Left colon (tissue), 2 donors: ENCODE measurements at regions not wholly inside any gene's neighbourhood (a gene's known extent, or its start where the extent isn't known, plus 50 kb on each side); places are given as distances from the start of the nearest gene placed in this dataset.
"Not testable (repeated sequence)": the region's sequence is repeated elsewhere in the genome, so short reads cannot be mapped to it uniquely, and the experiment has no call there.

Experiments
- ATAC-seq: fragments of 200-7000 bp; cut with Tn5 transposase; one replicate; pipeline ENCODE4 v1.9.1; 2020; ENCODE audit warnings: mild to moderate bottlenecking, moderate library complexity
- DNase-seq, 2 donors: peaks; one replicate each; pipeline ENCODE4 v3.0.0-alpha.2; 2020
- intact Hi-C, 2 donors: fragments of 100-400 bp; cut with DNase I in 1 of 2; cut with micrococcal nuclease in 1 of 2; formaldehyde crosslinking; loops; one replicate each; pipeline versions ENCODE4 v1.11.2 to v1.14.0; 2022; cut with DNase I, micrococcal nuclease
- donor health status: DM: no; HTN: no; CAD: no.
- donor health status: DM: yes; HTN: yes; CAD: no.

DNA sequence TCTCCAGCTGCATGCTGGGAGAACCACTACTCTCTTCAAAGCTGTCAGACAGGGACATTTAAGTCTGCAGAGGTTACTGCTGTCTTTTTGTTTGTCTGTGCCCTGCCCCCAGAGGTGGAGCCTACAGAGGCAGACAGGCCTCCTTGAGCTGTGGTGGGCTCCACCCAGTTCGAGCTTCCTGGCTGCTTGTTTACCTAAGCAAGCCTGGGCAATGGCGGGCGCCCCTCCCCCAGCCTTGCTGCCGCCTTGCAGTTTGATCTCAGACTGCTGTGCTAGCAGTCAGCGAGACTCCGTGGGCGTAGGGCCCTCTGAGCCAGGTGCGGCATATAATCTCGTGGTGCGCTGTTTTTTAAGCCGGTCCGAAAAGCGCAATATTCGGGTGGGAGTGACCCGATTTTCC lies 215.0 kb downstream of the STIM2 start:
- intact Hi-C loops, ATAC-seq, DNase-seq: not testable (repeated sequence)

DNA sequence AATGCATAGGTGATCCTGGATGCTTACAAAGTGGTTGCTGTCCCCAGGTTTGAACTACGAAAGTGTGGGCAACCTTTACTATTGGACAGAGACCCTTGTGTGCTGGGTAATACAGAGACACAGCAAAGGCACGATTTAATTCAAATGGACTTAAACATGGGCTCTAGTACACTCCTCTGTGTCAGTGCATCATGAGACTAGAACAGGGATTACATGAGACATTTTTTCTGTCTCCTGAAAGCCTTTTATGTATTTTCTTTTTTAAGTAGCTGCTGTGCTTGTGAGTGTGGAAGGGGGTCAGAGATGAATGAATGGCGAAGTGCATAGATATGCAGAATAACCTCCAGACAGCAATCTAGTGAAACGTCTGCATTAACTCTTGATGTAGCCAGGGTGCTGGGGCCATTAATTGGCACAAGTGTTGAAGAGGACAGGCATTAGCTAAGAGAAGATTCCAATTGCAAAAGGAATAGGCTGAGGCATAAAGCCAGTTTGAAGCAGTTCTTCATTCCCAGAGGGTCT lies 218.4 kb downstream of the STIM2 start:
- DNase-seq: no peak
- intact Hi-C loops: no loop called here
- no peak for ATAC-seq

DNA sequence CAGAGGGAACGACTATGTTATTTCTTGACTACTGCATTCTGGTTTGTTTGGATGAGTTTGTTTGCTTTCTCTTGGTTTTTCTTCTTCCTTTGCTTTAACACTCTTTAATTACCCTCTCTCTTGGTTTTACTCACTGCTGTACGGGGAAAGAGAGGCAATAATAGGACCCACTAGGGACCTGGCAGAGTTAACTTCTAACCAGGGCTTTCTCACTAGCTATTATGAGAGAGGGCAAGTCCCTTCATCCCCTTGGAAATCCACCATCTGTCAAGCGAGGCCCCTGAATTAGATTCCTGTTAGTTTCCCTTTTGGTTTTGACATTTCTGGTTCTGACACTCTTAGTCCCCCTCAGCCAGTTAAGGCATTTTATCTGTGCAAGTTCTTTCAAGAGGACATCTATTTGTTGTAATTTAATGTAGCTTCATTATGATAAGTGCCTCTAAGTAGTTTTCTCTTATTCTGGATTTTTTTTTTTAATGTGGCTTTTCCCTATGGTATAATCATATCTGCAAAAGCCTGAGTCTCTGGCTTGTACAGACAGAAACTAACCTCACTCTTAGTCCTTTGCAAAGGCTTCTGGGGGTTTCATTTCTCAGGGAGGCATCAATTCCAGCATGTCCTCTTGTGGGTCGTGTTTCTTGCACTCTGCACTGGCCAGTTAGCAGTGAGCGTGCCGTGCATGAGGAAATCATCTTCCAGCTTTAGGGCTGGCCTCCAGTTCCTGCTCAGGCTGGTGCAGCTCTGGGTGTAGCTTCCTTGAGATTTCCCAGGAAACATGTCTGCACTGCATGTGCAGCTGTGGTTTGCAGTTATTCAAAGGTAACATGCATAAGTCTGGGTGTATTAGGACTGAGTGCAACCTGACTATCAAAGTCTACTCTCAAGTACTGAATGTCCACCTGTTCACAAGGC lies 221.3 kb downstream of the STIM2 start:
- DNase-seq (no peak), ATAC-seq (peak; percentile 66)
- intact Hi-C loops: no loop called here

DNA sequence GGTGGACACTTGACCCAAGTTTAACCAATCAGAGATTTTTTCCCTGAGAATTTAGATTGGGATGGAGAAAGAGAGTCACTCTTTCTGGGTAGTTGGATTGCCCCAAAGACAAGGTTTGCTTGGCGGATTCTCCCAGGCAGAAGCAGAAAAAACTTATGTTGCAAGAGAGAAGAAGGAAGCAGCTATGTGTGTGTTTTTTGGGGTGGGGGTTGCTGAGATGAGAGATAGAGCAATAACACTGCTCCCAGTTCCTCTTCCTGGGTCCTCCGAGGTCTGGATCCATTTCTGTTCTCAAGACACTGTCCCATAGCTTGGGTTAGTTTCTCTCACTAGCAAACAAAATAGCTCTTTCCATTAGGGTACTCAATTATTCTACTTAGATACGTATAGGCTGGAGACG lies 222.1 kb downstream of the STIM2 start:
- ATAC-seq (no peak), DNase-seq (no peak)
- intact Hi-C loops: no loop called here

DNA sequence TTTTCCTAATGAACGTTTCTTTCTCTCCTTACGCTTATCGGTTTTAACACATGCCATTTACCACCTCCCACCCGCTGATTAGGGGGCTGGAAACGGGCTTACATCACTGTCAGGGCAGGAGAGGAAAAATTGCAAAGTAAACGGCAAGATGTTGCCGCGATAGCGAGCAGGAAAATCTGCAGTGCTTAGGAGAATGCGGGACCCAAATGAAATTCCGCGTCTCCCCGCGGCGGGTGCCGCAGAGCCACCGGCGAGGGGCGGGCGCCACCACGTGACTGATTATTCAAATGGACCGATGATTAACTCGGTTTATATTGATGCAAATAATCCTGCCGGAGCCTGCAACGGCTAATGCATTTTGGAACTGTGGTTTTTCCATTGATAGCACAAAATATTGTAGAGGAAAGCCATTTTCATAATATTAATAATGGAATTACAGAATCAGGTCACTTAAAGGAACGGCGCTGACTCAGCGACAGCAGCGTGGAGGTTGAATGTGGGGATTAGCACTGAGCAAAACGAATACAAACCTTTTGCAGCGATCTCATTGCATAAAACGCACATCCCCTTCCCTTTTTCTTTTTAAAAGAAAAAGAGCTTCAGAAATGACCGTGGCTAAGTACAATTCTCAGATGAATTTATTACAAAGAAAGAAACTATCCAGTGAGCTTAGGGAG lies 224.2 kb downstream of the STIM2 start:
- no peak for ATAC-seq
- intact Hi-C loops: no loop called here

DNA sequence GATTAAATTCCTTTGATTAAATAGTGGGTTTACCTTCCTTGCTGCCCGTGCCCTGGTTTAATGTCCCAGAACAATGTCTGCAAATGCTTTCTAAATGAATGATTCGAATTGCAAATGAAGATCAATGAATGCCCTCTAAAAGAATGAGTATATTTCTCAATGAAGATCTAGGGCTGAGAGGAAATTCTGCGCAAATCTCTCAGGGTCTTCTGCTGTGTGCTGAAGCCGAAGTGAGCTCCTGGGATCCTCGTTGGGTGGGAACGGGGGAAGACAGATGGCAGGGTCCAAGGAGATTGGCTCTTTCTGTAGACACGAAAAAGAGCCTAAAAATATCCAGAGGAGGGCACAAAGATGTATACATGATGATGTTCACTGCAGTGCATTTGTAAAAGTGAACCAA lies 224.8 kb downstream of the STIM2 start:
- ATAC-seq (no peak), DNase-seq (no peak)
- intact Hi-C loops: no loop called here

More for the DNA sequence above, 224.2 kb downstream of the STIM2 start:
- peak in 1 of 2 donors; percentile 28 for DNase-seq

DNA sequence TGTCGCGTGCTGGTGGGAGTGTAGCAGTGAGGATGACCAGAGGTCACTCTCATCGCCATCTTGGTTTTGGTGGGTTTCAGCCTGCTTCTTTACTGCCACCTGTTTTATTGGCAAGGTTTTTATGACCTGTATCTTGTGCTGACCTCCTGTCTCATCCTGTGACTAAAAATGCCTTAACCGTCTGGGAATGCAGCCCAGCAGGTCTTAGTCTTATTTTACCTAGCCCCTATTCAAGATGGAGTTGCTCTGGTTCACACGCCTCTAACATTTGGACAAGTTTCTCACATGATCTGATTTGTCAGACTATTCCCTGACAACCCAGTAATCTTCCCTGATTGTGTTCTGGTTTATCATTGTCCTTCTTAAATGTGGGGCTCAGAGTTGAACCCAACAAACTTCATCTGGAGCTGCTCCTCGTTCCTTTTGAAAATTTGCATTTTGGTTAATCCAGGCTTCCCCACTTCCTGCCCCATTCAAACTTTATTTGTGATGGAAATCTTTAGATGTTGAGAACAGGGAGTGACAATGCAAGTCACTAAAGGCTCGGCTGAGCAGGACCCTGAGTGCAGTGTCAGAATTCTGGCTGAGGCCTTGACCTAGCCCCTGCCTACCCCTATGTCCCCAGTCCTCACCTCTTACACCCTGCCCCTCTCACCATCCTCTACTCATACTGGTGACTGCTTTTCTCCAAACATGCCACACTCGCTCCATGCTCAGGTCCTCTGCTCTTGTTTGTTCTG lies 226.8 kb downstream of the STIM2 start:
- DNase-seq (no peak), ATAC-seq (no peak)
- intact Hi-C loops: no loop called here

DNA sequence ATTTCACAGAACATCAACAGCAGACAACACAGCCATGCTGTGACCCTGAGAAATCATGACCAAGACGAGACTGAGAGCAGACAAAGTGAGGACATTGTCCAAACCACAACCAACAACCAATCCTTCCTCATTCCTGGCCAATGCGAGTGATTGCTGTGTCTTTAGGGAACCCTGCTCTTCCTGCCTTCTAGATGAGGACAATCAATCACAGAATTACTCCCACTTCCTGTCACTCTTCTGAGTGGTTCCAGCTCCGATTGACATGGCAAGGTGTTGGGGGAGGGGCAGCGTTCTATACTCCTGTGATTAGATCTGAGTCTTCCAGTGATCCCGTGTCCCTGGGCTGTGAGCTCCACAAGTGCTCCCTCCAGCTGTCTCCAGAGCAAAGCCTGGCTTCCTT lies 227.8 kb downstream of the STIM2 start:
- ATAC-seq (no peak), DNase-seq (no peak)
- intact Hi-C loops: no loop called here

DNA sequence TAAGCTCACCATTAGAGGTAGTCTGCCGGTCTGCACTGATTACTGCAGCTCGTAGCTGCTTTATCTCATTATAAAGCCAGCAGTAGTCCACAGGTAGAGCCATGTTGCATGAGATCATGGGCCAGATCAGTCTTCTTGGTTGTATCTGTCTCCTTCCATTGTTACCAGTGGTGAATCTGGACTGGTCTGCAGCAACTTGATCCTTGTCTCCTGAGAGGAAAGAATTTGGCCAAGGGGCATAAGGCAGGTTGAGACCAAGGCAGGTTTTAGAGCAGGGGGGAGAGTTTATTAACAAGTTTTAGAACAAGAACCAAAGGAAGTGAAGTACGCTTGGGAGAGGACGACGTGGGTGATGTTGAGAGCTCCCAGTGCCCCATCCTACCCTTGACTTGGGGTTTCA lies 228.5 kb downstream of the STIM2 start:
- intact Hi-C loops: no loop called here
- no peak for DNase-seq
- no peak for ATAC-seq

DNA sequence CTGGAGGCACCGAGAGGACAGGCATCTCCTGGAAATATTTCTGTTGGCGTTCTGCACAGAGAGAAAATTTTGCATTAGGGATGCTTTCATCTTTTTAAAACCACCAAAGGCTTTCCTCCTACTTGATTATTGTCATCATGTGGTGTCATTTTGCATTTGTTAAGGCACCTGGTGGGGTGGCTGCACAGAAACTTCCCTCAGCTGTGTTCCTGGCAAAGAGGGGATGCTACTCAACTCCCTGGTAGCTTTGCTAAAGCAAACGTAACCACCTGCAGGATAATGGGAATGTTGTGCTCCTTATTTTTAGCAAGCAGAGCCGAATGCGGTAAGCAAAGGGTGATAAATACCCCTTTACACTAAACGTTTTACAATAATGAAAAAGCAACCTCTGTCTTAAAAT lies 229.8 kb downstream of the STIM2 start:
- no peak for ATAC-seq
- intact Hi-C loops: no loop called here
- DNase-seq: no peak

DNA sequence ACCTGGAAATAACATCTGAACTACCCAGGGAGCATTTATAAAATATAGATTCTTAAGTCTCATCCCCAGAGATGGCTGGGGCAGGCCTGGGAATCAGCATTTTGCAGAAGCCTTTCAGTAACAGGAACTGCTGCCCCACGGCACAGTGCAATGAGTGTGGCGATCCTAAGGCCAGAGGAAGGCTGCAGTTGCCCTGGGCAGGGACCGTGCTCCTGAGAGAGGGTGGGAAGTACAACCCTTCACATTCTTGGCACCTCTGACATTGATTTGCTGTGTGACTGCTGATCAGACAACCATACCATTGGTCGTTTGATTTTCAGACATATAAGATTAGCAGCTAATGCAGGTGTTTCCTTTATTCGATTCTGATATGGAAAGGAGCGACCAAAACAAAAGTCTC lies 233.6 kb downstream of the STIM2 start:
- no peak for DNase-seq
- no peak for ATAC-seq
- intact Hi-C loops: no loop called here

DNA sequence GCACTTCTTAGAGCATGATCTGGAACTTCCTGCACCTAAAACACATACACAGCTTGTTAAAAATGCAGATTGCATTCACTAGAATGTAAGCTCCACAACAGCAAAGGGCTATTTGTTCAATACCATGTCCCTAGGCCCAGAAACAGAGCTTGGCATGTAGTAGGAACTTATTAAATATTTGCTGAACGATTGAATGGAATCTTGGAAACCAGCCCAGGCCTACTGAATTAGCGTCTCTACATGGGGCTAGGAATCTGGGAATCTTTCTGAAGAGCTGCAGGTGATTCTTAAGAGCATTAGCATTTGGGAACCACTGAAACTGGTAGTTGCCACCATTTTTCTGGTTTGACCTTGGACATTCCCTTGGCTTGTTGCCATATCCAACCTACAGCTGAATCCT lies 234.1 kb downstream of the STIM2 start:
- ATAC-seq: no peak
- no peak for DNase-seq
- intact Hi-C loops: no loop called here

DNA sequence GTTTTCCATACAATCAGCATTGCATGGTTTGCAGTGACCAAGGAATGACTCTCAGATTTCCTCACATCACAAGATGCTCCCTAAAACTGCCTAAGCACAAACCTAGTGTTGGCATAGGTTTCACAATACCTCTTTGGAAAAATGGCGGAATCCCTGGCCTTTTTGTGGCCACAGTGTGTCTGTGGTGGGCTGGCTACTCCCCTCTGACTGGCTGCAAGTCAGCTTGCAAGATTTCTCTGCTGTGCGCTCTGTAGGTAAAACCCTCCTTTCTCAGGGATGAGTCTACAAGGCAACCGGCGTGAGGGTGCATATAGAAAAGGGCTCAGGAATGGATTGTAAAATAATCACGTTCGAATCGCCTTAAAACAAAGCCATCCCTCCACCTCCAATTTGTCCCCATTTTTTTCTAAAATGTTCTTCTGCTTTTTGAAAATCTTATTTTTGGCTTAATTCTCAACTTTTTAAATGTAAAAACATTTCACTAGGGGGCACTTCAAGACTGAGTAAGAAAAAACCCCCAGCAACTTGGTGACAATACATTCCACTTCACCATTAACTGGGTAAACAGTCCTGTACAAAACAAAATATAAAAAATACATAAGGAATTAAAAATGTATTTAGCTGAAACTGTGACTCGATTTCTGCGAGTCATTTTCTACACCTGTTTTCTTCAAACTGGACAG lies 235.6 kb downstream of the STIM2 start:
- intact Hi-C loops: no loop called here
- ATAC-seq (no peak), DNase-seq (no peak)

DNA sequence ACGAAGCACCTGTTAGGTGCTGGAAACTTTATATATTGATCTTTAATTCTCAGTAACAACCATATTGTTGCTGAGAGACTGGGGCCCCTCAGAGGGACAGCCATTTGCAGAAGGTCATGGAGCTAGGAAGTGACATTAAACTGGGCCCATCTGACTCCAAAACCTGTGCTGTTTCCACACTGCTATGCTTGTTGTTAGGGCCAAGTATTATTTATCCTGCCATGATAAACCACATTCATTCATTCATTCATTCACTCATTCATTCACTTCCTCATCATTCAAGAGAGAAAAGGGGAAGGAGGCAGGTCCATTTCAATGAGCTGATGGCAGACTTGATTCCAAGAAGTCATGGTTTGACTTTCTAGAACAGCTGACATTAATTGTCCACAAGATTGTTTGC lies 237.4 kb downstream of the STIM2 start:
- intact Hi-C loops: no loop called here
- DNase-seq (no peak), ATAC-seq (no peak)

DNA sequence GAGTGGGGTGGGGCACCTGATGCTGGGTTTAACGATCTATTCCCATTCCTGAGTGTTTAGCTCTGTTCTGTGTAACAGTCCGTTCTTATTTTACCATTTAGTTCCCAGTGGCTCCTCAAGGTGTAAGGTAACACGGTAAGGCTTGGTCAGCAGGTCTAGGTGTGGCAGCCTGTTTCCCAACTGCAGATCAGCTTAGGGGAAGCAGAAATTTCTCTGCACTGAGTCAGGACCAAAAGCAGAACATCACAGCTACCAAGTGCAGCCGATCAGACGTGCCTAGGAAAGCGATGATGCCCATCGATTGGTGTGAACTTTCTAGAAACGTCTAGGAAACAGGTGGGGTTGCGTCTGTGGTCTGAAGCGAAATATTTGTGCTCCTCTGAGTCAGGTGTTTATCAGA lies 240.1 kb downstream of the STIM2 start:
- intact Hi-C loops: no loop called here
- DNase-seq (no peak), ATAC-seq (peak; percentile 14)

DNA sequence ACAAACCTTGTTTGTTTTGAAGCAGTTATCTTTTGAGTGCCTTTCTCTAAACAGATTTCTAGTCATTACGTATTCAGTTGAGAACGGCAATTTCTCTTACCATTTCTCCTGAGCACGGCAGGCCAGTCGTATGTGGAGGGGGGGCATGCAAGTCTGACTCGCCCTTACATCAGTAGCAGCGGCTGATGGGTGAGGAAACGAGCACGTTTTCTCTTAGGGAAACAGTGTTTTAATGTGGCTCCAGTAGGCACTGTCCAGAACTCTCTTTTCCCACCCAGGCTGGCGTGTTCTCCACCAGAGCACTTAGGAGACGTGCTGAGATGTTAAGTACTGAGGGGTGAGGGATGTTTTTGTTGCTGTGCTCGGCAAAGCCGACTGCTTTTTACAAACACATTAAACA lies 240.5 kb downstream of the STIM2 start:
- DNase-seq (no peak), ATAC-seq (no peak)
- intact Hi-C loops: no loop called here

DNA sequence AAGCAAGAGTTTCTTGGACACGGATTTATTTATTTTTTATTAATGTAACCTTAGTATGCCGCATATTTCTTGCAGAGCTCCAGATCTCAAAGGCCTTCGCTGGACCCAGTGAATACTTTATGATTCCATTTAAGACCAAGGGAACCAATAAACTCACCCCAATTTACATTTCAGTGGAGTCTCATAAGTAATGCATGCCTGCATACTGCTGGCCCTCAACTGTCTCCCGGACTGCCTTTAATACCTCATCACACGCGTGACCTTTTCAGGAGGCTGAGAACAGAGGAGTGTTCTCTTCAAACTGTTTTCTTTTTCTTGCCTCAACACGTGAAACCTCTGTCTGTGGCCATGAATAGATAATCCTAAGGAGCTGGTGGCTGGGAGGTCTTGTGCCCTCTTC lies 240.9 kb downstream of the STIM2 start:
- DNase-seq (no peak), ATAC-seq (no peak)
- intact Hi-C loops: no loop called here

DNA sequence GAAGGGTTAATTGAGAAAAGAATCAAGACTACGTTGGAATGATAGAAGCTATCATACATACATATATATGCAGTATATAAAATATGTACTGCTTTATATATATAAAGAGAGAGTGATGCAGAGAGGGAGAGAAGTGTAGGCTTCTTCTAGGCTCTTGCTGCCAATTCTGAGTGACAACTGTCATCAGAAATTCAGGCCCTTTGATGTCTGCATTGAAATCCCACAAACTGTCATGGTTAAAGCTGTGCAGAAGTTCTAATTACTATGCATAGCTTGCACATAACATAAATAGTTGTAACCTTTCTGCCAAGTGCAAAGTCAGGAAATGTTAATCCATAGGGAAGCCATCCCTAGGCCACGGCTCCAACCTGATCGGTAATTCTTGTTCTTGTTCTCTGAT lies 251.0 kb downstream of the STIM2 start:
- intact Hi-C loops: no loop called here
- ATAC-seq: no peak

DNA sequence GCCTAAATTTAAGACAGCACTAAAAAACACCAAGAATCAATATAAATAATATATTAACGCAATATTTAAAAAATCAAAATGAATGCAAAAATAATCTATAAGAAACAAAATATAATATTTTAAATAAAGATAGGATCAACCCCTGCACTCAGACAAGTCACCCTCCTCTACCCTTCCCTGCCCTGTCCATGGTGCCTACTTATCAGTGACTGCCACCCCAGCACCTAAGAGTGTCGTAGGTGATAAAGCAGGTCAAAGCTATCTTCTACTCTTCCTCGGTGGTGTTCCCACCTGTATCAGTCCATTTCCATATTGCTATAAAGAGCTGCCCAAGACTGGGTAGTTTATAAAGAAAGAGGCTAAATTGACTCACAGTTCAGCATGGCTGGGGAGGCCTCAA lies 251.9 kb downstream of the STIM2 start:
- DNase-seq: no peak
- ATAC-seq: no peak
- intact Hi-C loops: no loop called here

More for the DNA sequence above, 251.0 kb downstream of the STIM2 start:
- no peak for DNase-seq
